Astrocyte (in vitro differentiated cells and primary cell): ENCODE measurements at regions not wholly inside any gene's neighbourhood (a gene's known extent, or its start where the extent isn't known, plus 50 kb on each side); places are given as distances from the start of the nearest gene placed in this dataset.

Source experiments
- EZH2 ChIP-seq: IDR thresholded peaks from 2 replicates; pipeline ENCODE4 v1.6.1; 2012; ENCODE audit warnings: mild to moderate bottlenecking, low read length, inconsistent platforms; ENCODE audit not compliant: insufficient read depth
- TF ChIP-seq, protein P1 (sequence below): IDR thresholded peaks from 2 replicates; pipeline ENCODE4 v1.5.1; 2011; ENCODE audit warnings: low read depth, mild to moderate bottlenecking, inconsistent platforms, low read length, moderate library complexity; ENCODE audit not compliant: insufficient read depth

GRCh38 chr5:165101709-165102108 is 1596.3 kb downstream of the MAT2B start:
- TF ChIP-seq, protein P1, sequence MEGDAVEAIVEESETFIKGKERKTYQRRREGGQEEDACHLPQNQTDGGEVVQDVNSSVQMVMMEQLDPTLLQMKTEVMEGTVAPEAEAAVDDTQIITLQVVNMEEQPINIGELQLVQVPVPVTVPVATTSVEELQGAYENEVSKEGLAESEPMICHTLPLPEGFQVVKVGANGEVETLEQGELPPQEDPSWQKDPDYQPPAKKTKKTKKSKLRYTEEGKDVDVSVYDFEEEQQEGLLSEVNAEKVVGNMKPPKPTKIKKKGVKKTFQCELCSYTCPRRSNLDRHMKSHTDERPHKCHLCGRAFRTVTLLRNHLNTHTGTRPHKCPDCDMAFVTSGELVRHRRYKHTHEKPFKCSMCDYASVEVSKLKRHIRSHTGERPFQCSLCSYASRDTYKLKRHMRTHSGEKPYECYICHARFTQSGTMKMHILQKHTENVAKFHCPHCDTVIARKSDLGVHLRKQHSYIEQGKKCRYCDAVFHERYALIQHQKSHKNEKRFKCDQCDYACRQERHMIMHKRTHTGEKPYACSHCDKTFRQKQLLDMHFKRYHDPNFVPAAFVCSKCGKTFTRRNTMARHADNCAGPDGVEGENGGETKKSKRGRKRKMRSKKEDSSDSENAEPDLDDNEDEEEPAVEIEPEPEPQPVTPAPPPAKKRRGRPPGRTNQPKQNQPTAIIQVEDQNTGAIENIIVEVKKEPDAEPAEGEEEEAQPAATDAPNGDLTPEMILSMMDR, result no peak
- no peak for TF ChIP-seq EZH2
